ENCODE measurements at regions not wholly inside any gene's neighbourhood (a gene's known extent, or its start where the extent isn't known, plus 50 kb on each side); places are given as distances from the start of the nearest gene placed in this dataset.

GRCh38 chr3:31479431-31479830, 53.3 kb upstream of the STT3B start:
- DNase-seq (ENCODE audit: extremely low read depth in 1 of 2, low read depth in 1 of 2): no peak

GRCh38 chr3:31481697-31482096, 51.0 kb upstream of the STT3B start:
- DNase-seq (ENCODE audit: extremely low read depth in 1 of 2, low read depth in 1 of 2): no peak

GRCh38 chr3:31482493-31483200, 50.1 kb upstream of the STT3B start:
- DNase-seq (ENCODE audit: extremely low read depth in 1 of 2, low read depth in 1 of 2): no peak
